ENCODE measurements at regions not wholly inside any gene's neighbourhood (a gene's known extent, or its start where the extent isn't known, plus 50 kb on each side); places are given as distances from the start of the nearest gene placed in this dataset.

DNA sequence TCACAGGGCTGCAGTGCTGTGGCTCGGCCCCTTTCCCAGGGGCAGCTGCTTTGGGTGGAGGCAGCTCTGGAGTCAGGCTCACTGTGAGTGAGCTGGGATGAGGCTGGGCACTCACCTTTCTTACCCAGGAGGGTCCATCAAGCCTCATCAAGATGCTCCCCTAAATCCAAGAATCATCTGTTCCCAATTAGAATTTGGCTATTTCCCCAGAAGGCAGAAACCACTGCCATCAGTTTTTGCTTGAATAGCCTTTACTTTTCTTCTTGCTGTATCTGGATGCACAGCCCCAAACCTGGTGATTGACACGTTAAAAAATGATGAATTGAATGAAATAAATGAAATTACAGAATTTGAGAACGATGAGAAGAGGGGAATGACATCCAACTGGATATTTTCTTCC is 74.3 kb upstream of the LYZL1 start:
- DNase-seq (no peak), ATAC-seq (no peak)
- no peak for TF ChIP-seq POLR2A (IDR thresholded peaks at IDR 0.05)
- TF ChIP-seq, protein P1, sequence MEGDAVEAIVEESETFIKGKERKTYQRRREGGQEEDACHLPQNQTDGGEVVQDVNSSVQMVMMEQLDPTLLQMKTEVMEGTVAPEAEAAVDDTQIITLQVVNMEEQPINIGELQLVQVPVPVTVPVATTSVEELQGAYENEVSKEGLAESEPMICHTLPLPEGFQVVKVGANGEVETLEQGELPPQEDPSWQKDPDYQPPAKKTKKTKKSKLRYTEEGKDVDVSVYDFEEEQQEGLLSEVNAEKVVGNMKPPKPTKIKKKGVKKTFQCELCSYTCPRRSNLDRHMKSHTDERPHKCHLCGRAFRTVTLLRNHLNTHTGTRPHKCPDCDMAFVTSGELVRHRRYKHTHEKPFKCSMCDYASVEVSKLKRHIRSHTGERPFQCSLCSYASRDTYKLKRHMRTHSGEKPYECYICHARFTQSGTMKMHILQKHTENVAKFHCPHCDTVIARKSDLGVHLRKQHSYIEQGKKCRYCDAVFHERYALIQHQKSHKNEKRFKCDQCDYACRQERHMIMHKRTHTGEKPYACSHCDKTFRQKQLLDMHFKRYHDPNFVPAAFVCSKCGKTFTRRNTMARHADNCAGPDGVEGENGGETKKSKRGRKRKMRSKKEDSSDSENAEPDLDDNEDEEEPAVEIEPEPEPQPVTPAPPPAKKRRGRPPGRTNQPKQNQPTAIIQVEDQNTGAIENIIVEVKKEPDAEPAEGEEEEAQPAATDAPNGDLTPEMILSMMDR (IDR thresholded peaks at IDR 0.05): no peak
- Histone ChIP-seq H3K36me3 (no peaks in the 10 kb centered on the region), H3K27me3 (no peaks in the 10 kb centered on the region), H3K4me1 (no peaks in the 10 kb centered on the region), H3K27ac (no peak overlapping the region), H3K9me3 (peaks cover 0 to 15% (median 5%) of the 10 kb centered on the region in 12 donors), H3K4me3 (no peak overlapping the region)
- intact Hi-C loops (cut with DNase I): no loop called here
- WGBS, 4 donors: 77 to 89% (median 84%) methylated on average over 3 of the region's 3 CpGs

DNA sequence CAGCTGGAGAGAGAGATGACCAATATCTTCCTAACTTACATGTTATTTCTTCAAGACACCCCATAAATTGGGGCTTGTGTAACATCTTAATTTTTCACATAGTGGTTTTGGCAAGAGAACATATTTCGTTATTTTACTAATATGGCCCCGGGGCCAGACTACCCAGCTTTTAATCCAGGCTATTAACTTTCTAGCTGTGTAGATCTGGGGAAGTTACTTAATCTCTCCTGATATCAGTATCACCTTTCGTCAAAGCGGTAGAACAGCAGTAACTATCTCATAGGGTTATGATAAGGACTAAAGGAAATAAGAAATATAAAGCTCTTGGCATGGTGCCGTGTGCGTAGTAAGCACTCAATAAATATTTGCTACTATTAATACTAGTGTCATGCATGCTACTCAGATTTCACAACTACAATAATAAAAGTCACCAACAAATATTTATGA is 71.6 kb upstream of the LYZL1 start:
- ATAC-seq (no peak), DNase-seq (no peak)
- WGBS, 4 donors: 64 to 82% (median 73%) methylated on average over 6 of the region's 6 CpGs

DNA sequence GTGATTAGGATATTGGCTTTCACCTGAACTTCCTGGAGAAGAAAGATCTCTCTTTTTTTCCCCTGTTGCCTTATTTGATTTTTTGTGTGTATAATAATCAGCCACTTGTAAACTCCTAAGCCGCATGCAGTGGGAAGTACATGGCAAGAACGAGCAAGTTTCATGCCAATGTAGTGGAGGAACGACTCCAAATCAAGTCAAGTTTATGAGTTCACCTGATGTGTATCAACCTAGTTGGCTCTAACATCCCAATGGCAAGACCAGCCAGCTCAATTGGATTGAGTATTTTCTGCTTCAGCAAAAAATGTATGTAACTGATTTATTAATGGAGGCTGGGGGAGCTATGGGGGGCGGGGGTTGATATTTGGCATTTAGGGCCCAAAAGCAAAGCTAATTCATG is 65.5 kb upstream of the LYZL1 start:
- no peaks in the 10 kb centered on the region for H3K4me1 ChIP-seq
- WGBS, 4 donors: 89 to 91% (median 90%) methylated on average over 4 of the region's 4 CpGs
- TF ChIP-seq, protein P1 (IDR thresholded peaks at IDR 0.05): no peak
- no peak for TF ChIP-seq POLR2A (IDR thresholded peaks at IDR 0.05)
- no peak overlapping the region for H3K4me3 ChIP-seq
- peaks cover 0 to 14% (median 0%) of the 10 kb centered on the region in 9 donors for H3K27me3 ChIP-seq
- no peaks in the 10 kb centered on the region for H3K36me3 ChIP-seq
- no peak for DNase-seq
- H3K9me3 ChIP-seq: no peaks in the 10 kb centered on the region
- intact Hi-C loops (cut with DNase I): no loop called here
- ATAC-seq: no peak
- no peak overlapping the region for H3K27ac ChIP-seq

More for the DNA sequence above, 71.6 kb upstream of the LYZL1 start:
- Histone ChIP-seq H3K4me3 (no peak overlapping the region), H3K9me3 (no peaks in the 10 kb centered on the region), H3K36me3 (no peaks in the 10 kb centered on the region), H3K4me1 (no peaks in the 10 kb centered on the region), H3K27me3 (peaks cover 0 to 3% (median 0%) of the 10 kb centered on the region in 9 donors), H3K27ac (no peak overlapping the region)
- TF ChIP-seq POLR2A (IDR thresholded peaks at IDR 0.05): no peak
- TF ChIP-seq, protein P1 (IDR thresholded peaks at IDR 0.05): no peak
- intact Hi-C loops (cut with DNase I): no loop called here

DNA sequence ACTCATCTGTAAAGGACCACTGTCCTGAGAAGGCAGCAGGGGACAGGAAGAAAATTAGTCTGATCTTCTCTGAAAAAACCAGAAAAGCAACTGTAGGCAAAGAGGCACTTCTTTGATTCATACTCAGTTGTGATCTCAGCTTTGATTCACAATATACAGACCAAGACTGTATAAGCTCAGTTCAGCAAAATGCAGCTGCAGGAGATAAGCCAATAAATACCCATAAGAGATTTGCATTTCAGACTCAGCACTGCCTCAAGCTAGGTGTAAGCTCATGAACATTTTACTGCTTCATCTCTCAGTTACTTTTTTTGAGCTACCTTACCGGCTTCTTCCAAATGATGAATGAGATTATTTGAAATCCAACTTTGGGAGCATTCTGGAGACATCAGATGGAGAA is 64.2 kb upstream of the LYZL1 start:
- TF ChIP-seq POLR2A (IDR thresholded peaks at IDR 0.05): no peak
- TF ChIP-seq, protein P1 (IDR thresholded peaks at IDR 0.05): no peak

More for the DNA sequence above, 64.2 kb upstream of the LYZL1 start:
- Histone ChIP-seq H3K4me1 (no peaks in the 10 kb centered on the region), H3K36me3 (no peaks in the 10 kb centered on the region), H3K27ac (no peak overlapping the region), H3K4me3 (no peak overlapping the region), H3K9me3 (no peaks in the 10 kb centered on the region), H3K27me3 (peaks cover 0 to 14% (median 0%) of the 10 kb centered on the region in 9 donors)
- no peak for DNase-seq
- intact Hi-C loops (cut with DNase I): no loop called here
- WGBS, 4 donors: 91 to 100% (median 96%) methylated on average over 1 of the region's 1 CpG
- ATAC-seq: no peak

Measured in heart left ventricle (tissue), 16 donors.